CD14-positive monocyte (primary cell): ENCODE measurements at regions not wholly inside any gene's neighbourhood (a gene's known extent, or its start where the extent isn't known, plus 50 kb on each side); places are given as distances from the start of the nearest gene placed in this dataset.

ENCODE experiments used
- DNase-seq, 3 donors: peaks; one replicate each; pipeline ENCODE4 v3.0.0-alpha.2; 2011 to 2022
- H2AFZ ChIP-seq: 2 replicates; pipeline ENCODE4 v1.6.0; 2012; ENCODE audit warnings: mild to moderate bottlenecking, low read depth, low read length, inconsistent platforms; ENCODE audit not compliant: insufficient read depth, poor library complexity, severe bottlenecking
- H3K27ac ChIP-seq, 2 donors: 1 replicate in 1 of 2; 2 replicates in 1 of 2; pipeline ENCODE4 v1.5.1; 2012 to 2013; ENCODE audit warnings: low read length in 2 of 2, control low read depth in 1 of 2, inconsistent platforms in 1 of 2, low read depth in 1 of 2, mild to moderate bottlenecking in 1 of 2
- H3K27me3 ChIP-seq, 2 donors: one replicate each; pipeline versions ENCODE4 v1.6.0 to v1.6.1; 2011 to 2013; ENCODE audit warnings: low read length in 2 of 2; ENCODE audit not compliant: control insufficient read depth in 2 of 2, insufficient read depth in 2 of 2
- H3K36me3 ChIP-seq, 2 donors: replicated peaks in 1 of 2; 1 replicate in 1 of 2; 2 replicates in 1 of 2; pipeline versions ENCODE4 v1.5.1 to v1.6.1; 2012 to 2013; ENCODE audit warnings: low read length in 2 of 2, control low read depth in 1 of 2, inconsistent platforms in 1 of 2, mild to moderate bottlenecking in 1 of 2; ENCODE audit not compliant: insufficient read depth in 2 of 2, control insufficient read depth in 1 of 2
- H3K4me1 ChIP-seq, 2 donors: 1 replicate in 1 of 2; 2 replicates in 1 of 2; pipeline versions ENCODE4 v1.5.1 to v1.6.1; 2012 to 2013; ENCODE audit warnings: low read length in 2 of 2, control low read depth in 1 of 2, inconsistent platforms in 1 of 2, mild to moderate bottlenecking in 1 of 2, moderate library complexity in 1 of 2; ENCODE audit not compliant: insufficient read depth in 2 of 2, control insufficient read depth in 1 of 2
- H3K4me2 ChIP-seq: replicated peaks from 2 replicates; pipeline ENCODE3; 2012; ENCODE audit warnings: low read length, moderate library complexity, mild to moderate bottlenecking; ENCODE audit not compliant: poor library complexity, severe bottlenecking; ENCODE audit errors: extremely low read depth
- H3K4me3 ChIP-seq, 3 experiments: fragments of 200-600 bp in 1 of 3; sonication (generic) in 1 of 3; replicated peaks in 1 of 3; 1 replicate in 2 of 3; 2 replicates in 1 of 3; pipeline ENCODE4 v1.5.1; 2011 to 2013; ENCODE audit warnings: low read length in 3 of 3, mild to moderate bottlenecking in 3 of 3, control low read depth in 2 of 3, low read depth in 2 of 3, inconsistent platforms in 1 of 3, moderate library complexity in 1 of 3
- H3K79me2 ChIP-seq: 2 replicates; pipeline ENCODE4 v1.6.0; 2012; ENCODE audit warnings: mild to moderate bottlenecking, control low read depth, inconsistent platforms, low read length, moderate library complexity; ENCODE audit not compliant: insufficient read depth
- H3K9ac ChIP-seq: 2 replicates; pipeline ENCODE4 v1.6.0; 2017; ENCODE audit warnings: low read length, mild to moderate bottlenecking; ENCODE audit not compliant: insufficient read depth, poor library complexity, severe bottlenecking
- H3K9me3 ChIP-seq, 2 donors: replicated peaks in 1 of 2; 1 replicate in 1 of 2; 2 replicates in 1 of 2; pipeline versions ENCODE4 v1.5.1 to v1.6.1; 2012 to 2013; ENCODE audit warnings: low read length in 2 of 2, control low read depth in 1 of 2; ENCODE audit not compliant: control insufficient read depth in 1 of 2, insufficient read depth in 1 of 2
- H4K20me1 ChIP-seq: 2 replicates; pipeline ENCODE4 v1.6.0; 2012; ENCODE audit warnings: mild to moderate bottlenecking, low read length, control low read depth, moderate library complexity; ENCODE audit not compliant: insufficient read depth
- H3K27ac Mint-ChIP-seq, 7 donors: one replicate each; pipeline ENCODE4 v1.8.0; 2020; ENCODE audit warnings: mild to moderate bottlenecking in 7 of 7, mixed read lengths in 7 of 7, moderate library complexity in 6 of 7, inconsistent platforms in 2 of 7
- H3K27me3 Mint-ChIP-seq, 3 donors: one replicate each; pipeline ENCODE4 v1.8.0; 2021 to 2022; ENCODE audit warnings: low read depth in 3 of 3, mild to moderate bottlenecking in 3 of 3, mixed read lengths in 3 of 3, moderate library complexity in 3 of 3, inconsistent platforms in 1 of 3
- H3K36me3 Mint-ChIP-seq, 2 donors: one replicate each; pipeline ENCODE4 v1.8.0; 2020; ENCODE audit warnings: mixed read lengths in 2 of 2, inconsistent platforms in 1 of 2, mild to moderate bottlenecking in 1 of 2
- H3K4me1 Mint-ChIP-seq: one replicate; pipeline ENCODE4 v1.8.0; 2020; ENCODE audit warnings: mild to moderate bottlenecking, mixed read lengths
- H3K4me3 Mint-ChIP-seq, 2 donors: one replicate each; pipeline ENCODE4 v1.8.0; 2020; ENCODE audit warnings: mild to moderate bottlenecking in 2 of 2, mixed read lengths in 2 of 2, moderate library complexity in 1 of 2
- H3K9me3 Mint-ChIP-seq, 7 donors: one replicate each; pipeline ENCODE4 v1.8.0; 2020 to 2022; ENCODE audit warnings: mixed read lengths in 7 of 7, mild to moderate bottlenecking in 6 of 7, moderate library complexity in 6 of 7, inconsistent platforms in 2 of 7
- WGBS: methylation state at CpG from one replicate; pipeline ENCODE4 v1.1.5; 2013; ENCODE audit warnings: missing lambda C conversion rate; ENCODE audit not compliant: insufficient coverage; 5-methylcytosine and 5-hydroxymethylcytosine counted together
- intact Hi-C, 2 donors: fragments of 100-400 bp; cut with micrococcal nuclease; formaldehyde crosslinking; loops; one replicate each; pipeline versions ENCODE4 v1.15.0 to v1.15.1; 2023
- TF ChIP-seq, protein P1 (sequence below): fragments of 200-600 bp; IDR thresholded peaks from one replicate; pipeline ENCODE4 v1.8.0; 2022; ENCODE audit warnings: antibody characterized with exemption, mild to moderate bottlenecking

GRCh38 chr19:31725051-31725450, 375.8 kb upstream of the TSHZ3 start:
- H3K27ac Mint-ChIP-seq: no peak overlapping the region
- H3K4me3 ChIP-seq: no peak overlapping the region
- no CpG with 5 or more reads among the region's 3 CpGs for WGBS
- H2AFZ ChIP-seq: no peak overlapping the region
- no peak for DNase-seq
- no peak overlapping the region for H3K9ac ChIP-seq
- H3K27ac ChIP-seq: no peak overlapping the region
- H3K9me3 Mint-ChIP-seq: peaks cover 0 to 15% (median 1%) of the 10 kb centered on the region in 7 donors
- no peaks in the 10 kb centered on the region for H3K27me3 ChIP-seq
- no peaks in the 10 kb centered on the region for H3K9me3 ChIP-seq
- H3K27me3 Mint-ChIP-seq: peaks cover 0 to 2% (median 1%) of the 10 kb centered on the region in 3 donors
- no peaks in the 10 kb centered on the region for H3K36me3 Mint-ChIP-seq
- no peak overlapping the region for H3K4me2 ChIP-seq
- no peaks in the 10 kb centered on the region for H3K79me2 ChIP-seq
- no peaks in the 10 kb centered on the region for H3K4me1 ChIP-seq
- H3K4me3 Mint-ChIP-seq: no peak overlapping the region
- no peaks in the 10 kb centered on the region for H3K36me3 ChIP-seq
- intact Hi-C loops: no loop called here
- H3K4me1 Mint-ChIP-seq: no peaks in the 10 kb centered on the region
- TF ChIP-seq, protein P1, sequence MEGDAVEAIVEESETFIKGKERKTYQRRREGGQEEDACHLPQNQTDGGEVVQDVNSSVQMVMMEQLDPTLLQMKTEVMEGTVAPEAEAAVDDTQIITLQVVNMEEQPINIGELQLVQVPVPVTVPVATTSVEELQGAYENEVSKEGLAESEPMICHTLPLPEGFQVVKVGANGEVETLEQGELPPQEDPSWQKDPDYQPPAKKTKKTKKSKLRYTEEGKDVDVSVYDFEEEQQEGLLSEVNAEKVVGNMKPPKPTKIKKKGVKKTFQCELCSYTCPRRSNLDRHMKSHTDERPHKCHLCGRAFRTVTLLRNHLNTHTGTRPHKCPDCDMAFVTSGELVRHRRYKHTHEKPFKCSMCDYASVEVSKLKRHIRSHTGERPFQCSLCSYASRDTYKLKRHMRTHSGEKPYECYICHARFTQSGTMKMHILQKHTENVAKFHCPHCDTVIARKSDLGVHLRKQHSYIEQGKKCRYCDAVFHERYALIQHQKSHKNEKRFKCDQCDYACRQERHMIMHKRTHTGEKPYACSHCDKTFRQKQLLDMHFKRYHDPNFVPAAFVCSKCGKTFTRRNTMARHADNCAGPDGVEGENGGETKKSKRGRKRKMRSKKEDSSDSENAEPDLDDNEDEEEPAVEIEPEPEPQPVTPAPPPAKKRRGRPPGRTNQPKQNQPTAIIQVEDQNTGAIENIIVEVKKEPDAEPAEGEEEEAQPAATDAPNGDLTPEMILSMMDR: no peak
- no peaks in the 10 kb centered on the region for H4K20me1 ChIP-seq

DNA sequence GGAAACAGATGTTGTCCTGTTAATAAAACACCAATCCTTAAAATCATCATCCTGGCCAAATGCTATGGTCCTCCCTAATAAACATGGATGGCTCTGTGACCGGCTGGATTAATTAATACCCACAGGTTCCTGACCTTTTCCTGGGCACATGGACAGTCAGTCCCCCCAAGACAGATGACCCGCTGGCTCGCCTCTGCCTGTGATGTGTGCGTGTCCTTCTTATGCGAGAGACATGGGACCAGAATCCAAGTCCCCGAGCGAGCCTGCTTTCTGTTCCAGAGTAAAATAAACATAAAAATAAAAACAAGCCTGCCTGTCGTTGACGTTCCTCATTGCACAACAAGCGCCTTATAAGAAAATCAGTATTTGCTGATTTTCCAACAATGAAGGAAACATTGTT, 378.3 kb upstream of the TSHZ3 start:
- no peaks in the 10 kb centered on the region for H3K4me1 ChIP-seq
- H3K27ac ChIP-seq: no peak overlapping the region
- no peaks in the 10 kb centered on the region for H3K9me3 ChIP-seq
- no peaks in the 10 kb centered on the region for H3K4me1 Mint-ChIP-seq
- H3K9me3 Mint-ChIP-seq: peaks cover 0 to 12% (median 0%) of the 10 kb centered on the region in 7 donors
- DNase-seq: no peak
- no peak overlapping the region for H3K4me2 ChIP-seq
- intact Hi-C loops: no loop called here
- H4K20me1 ChIP-seq: no peaks in the 10 kb centered on the region
- H2AFZ ChIP-seq: no peak overlapping the region
- no peak overlapping the region for H3K4me3 ChIP-seq
- no peak overlapping the region for H3K27ac Mint-ChIP-seq
- TF ChIP-seq, protein P1: no peak
- H3K36me3 Mint-ChIP-seq: no peaks in the 10 kb centered on the region
- 99% methylated on average over 7 of the region's 10 CpGs for WGBS
- no peaks in the 10 kb centered on the region for H3K27me3 ChIP-seq
- H3K9ac ChIP-seq: no peak overlapping the region
- H3K36me3 ChIP-seq: no peaks in the 10 kb centered on the region
- no peaks in the 10 kb centered on the region for H3K79me2 ChIP-seq
- H3K4me3 Mint-ChIP-seq: no peak overlapping the region
- peaks cover 0 to 2% (median 1%) of the 10 kb centered on the region in 3 donors for H3K27me3 Mint-ChIP-seq
